ENCODE measurements at regions not wholly inside any gene's neighbourhood (a gene's known extent, or its start where the extent isn't known, plus 50 kb on each side); places are given as distances from the start of the nearest gene placed in this dataset.

DNA sequence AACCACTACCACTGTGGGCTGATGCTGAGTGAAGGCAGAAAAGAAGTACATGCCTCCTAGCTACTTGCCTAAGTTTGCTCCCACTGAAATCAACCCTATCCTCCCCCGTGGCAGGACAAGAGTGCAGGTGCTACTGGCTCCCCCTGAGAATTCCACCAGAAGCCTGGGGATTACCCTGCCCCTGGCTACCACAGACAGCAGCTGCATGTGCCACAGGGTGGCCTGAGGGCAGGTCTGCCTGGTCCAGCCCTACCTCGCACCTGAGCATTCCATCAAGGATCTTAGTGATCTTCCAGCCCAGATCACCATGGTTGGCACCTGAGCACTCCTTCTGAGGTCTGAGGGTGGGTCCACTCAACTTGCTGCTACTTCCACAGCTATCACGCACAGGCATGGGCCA is 176.4 kb upstream of the SMIM30 start:
- H3K4me3 Mint-ChIP-seq: no peak overlapping the region
- Histone ChIP-seq H3K4me3 (ENCODE audit: low read length) (no peak overlapping the region), H3K27ac (ENCODE audit: low read depth, low read length) (no peak overlapping the region), H3K9me3 (ENCODE audit: control insufficient read depth in 2 of 3, low read length in 3 of 3) (no peaks in the 10 kb centered on the region), H3K4me1 (ENCODE audit: control insufficient read depth in 2 of 2, insufficient read depth in 2 of 2, low read length in 2 of 2) (no peaks in the 10 kb centered on the region), H3K27me3 (ENCODE audit: control insufficient read depth in 2 of 2, insufficient read depth in 2 of 2, low read length in 2 of 2) (no peaks in the 10 kb centered on the region), H3K36me3 (ENCODE audit: control insufficient read depth in 2 of 3, insufficient read depth in 3 of 3, low read length in 3 of 3) (no peaks in the 10 kb centered on the region)
- intact Hi-C loops (cut with micrococcal nuclease): no loop called here
- H3K4me1 Mint-ChIP-seq: no peaks in the 10 kb centered on the region
- no peak for ATAC-seq
- ChIA-PET POLR2A (no interaction called here), CTCF (no interaction called here)
- peaks cover 0 to 6% (median 0%) of the 10 kb centered on the region in 5 donors for H3K27me3 Mint-ChIP-seq
- H3K9me3 Mint-ChIP-seq: peaks cover 0 to under 1% (median 0%) of the 10 kb centered on the region in 11 donors
- no peak for DNase-seq
- H3K36me3 Mint-ChIP-seq: no peaks in the 10 kb centered on the region
- H3K27ac Mint-ChIP-seq: no peak overlapping the region

DNA sequence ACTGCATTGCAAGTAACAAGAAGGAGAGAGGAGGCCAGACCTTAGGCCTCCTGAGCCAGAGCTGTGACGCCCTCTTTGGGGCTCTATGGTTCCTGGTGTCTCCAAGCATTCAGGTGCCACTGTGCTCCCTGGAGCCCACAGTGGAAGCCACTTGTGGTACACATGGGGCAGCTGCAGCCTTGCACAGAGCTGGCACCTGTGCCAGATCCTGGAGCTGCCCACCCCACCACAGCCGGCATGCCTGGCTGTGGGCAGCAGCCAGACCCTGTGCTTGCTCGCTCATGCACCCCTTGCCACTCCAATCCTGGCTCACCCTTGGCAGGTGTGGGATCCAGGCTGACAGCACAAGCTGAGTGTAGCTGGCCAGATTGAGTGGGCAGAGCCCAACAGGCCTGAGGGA is 173.8 kb upstream of the SMIM30 start:
- no peaks in the 10 kb centered on the region for H3K4me1 Mint-ChIP-seq
- intact Hi-C loops (cut with micrococcal nuclease): no loop called here
- ChIA-PET POLR2A (no interaction called here), CTCF (no interaction called here)
- no peak overlapping the region for H3K27ac Mint-ChIP-seq
- no peak overlapping the region for H3K27ac ChIP-seq (ENCODE audit: low read depth, low read length)
- peaks cover 0 to 1% (median 0%) of the 10 kb centered on the region in 11 donors for H3K9me3 Mint-ChIP-seq
- H3K36me3 Mint-ChIP-seq: no peaks in the 10 kb centered on the region
- H3K27me3 ChIP-seq (ENCODE audit: control insufficient read depth in 2 of 2, insufficient read depth in 2 of 2, low read length in 2 of 2): no peaks in the 10 kb centered on the region
- peaks cover 0 to 6% (median 0%) of the 10 kb centered on the region in 5 donors for H3K27me3 Mint-ChIP-seq
- ATAC-seq (no peak), DNase-seq (no peak)
- H3K4me3 ChIP-seq (ENCODE audit: low read length): no peak overlapping the region
- no peaks in the 10 kb centered on the region for H3K4me1 ChIP-seq (ENCODE audit: control insufficient read depth in 2 of 2, insufficient read depth in 2 of 2, low read length in 2 of 2)
- H3K9me3 ChIP-seq (ENCODE audit: control insufficient read depth in 2 of 3, low read length in 3 of 3): no peaks in the 10 kb centered on the region
- H3K36me3 ChIP-seq (ENCODE audit: control insufficient read depth in 2 of 3, insufficient read depth in 3 of 3, low read length in 3 of 3): no peaks in the 10 kb centered on the region
- H3K4me3 Mint-ChIP-seq: no peak overlapping the region

DNA sequence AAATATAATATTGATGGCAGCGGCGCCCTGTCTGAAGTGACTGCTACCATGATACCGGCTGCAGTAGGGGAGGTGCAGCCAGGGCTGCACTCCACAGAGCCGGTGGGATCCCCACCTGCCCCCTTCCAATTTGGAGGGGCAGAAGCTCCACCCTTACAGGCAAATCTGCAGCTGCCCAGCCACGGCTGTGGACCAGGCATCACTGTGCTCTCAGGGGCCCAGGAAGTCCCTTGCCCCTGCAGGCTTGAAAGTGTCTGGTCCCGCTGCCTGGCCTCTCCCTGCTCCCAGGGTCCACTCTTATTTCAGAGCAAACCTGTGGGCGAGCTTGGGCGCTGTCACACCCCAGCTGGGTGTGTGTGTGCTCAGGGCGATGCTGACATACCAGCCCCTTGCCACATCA is 172.7 kb upstream of the SMIM30 start:
- H3K4me1 Mint-ChIP-seq: no peaks in the 10 kb centered on the region
- ChIA-PET CTCF (no interaction called here), POLR2A (no interaction called here)
- Histone ChIP-seq H3K36me3 (ENCODE audit: control insufficient read depth in 2 of 3, insufficient read depth in 3 of 3, low read length in 3 of 3) (no peaks in the 10 kb centered on the region), H3K27me3 (ENCODE audit: control insufficient read depth in 2 of 2, insufficient read depth in 2 of 2, low read length in 2 of 2) (no peaks in the 10 kb centered on the region), H3K4me3 (ENCODE audit: low read length) (no peak overlapping the region), H3K27ac (ENCODE audit: low read depth, low read length) (no peak overlapping the region), H3K9me3 (ENCODE audit: control insufficient read depth in 2 of 3, low read length in 3 of 3) (no peaks in the 10 kb centered on the region), H3K4me1 (ENCODE audit: control insufficient read depth in 2 of 2, insufficient read depth in 2 of 2, low read length in 2 of 2) (no peaks in the 10 kb centered on the region)
- H3K36me3 Mint-ChIP-seq: no peaks in the 10 kb centered on the region
- intact Hi-C loops (cut with micrococcal nuclease): no loop called here
- ATAC-seq: no peak
- H3K4me3 Mint-ChIP-seq: no peak overlapping the region
- H3K27me3 Mint-ChIP-seq: peaks cover 0 to 6% (median 0%) of the 10 kb centered on the region in 5 donors
- H3K9me3 Mint-ChIP-seq: peaks cover 0 to 3% (median 0%) of the 10 kb centered on the region in 11 donors
- DNase-seq: no peak
- no peak overlapping the region for H3K27ac Mint-ChIP-seq

DNA sequence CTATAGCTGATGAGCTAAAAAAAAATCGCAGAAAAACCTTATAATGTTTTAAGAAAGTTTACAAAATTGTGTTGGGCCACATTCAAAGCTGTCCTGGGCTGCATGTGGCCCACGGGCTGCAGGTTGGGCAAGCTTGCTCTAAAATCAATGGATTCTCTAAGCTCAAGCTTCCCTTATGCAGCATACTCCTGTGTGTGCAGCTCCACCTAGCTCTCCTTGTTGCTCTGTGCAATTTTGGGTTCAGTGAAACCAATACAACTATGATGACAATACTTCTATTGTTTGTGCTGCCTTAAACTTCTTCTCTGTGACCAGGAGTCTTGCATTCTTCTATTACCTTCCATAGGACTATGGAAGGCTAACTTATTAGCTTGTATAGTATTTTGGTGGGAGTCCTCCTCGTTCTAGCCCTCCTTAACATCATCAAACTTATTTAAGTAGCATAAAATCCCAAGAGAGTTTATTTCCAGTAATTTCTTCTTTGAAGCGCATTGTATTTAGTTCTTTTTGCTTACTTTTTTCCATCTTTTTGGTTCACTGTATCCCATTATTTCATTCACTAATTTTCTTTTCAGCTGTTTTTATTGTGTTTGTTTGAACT is 170.9 kb upstream of the SMIM30 start:
- Mint-ChIP-seq H3K4me3 (no peak overlapping the region), H3K27ac (no peak overlapping the region), H3K4me1 (no peaks in the 10 kb centered on the region), H3K9me3 (peaks cover 0 to 3% (median 0%) of the 10 kb centered on the region in 11 donors), H3K27me3 (peaks cover 0 to 14% (median 0%) of the 10 kb centered on the region in 5 donors), H3K36me3 (no peaks in the 10 kb centered on the region)
- no peak for ATAC-seq
- POLR2A ChIA-PET: no interaction called here
- DNase-seq: no peak
- H3K9me3 ChIP-seq (ENCODE audit: control insufficient read depth in 2 of 3, low read length in 3 of 3): no peaks in the 10 kb centered on the region
- no peaks in the 10 kb centered on the region for H3K27me3 ChIP-seq (ENCODE audit: control insufficient read depth in 2 of 2, insufficient read depth in 2 of 2, low read length in 2 of 2)
- H3K4me1 ChIP-seq (ENCODE audit: control insufficient read depth in 2 of 2, insufficient read depth in 2 of 2, low read length in 2 of 2): no peaks in the 10 kb centered on the region
- H3K36me3 ChIP-seq (ENCODE audit: control insufficient read depth in 2 of 3, insufficient read depth in 3 of 3, low read length in 3 of 3): no peaks in the 10 kb centered on the region
- intact Hi-C loops (cut with micrococcal nuclease): loop anchor here in 1 of 2 donors (10.0 kb wide), 1 partner anchor 714 kb away; no protein-coding TSS in a partner anchor
- no peak overlapping the region for H3K4me3 ChIP-seq (ENCODE audit: low read length)
- CTCF ChIA-PET: no interaction called here
- no peak overlapping the region for H3K27ac ChIP-seq (ENCODE audit: low read depth, low read length)

DNA sequence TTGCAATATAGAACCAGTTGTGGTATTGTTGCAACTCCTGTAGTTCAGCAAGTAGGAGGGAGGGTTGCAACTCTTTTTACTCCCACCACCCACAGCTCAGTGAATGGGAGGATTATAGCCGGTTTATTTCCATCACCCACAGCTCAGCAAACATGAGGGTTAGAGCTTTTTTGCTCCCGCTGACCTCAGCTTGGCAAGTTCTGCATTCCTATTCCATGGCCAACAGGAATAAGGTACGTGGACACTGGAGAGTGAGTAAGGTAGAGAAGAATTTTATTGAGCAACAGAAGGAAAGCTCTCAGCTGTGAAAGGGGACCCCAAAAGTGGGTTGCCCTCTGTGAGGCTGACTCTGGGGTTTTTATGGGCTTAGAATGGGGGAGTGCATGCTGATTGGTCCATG is 167.1 kb upstream of the SMIM30 start:
- peaks cover 0 to 11% (median 0%) of the 10 kb centered on the region in 5 donors for H3K27me3 Mint-ChIP-seq
- no peak overlapping the region for H3K4me3 Mint-ChIP-seq
- no peaks in the 10 kb centered on the region for H3K36me3 Mint-ChIP-seq
- Histone ChIP-seq H3K9me3 (ENCODE audit: control insufficient read depth in 2 of 3, low read length in 3 of 3) (no peaks in the 10 kb centered on the region), H3K4me3 (ENCODE audit: low read length) (no peak overlapping the region), H3K4me1 (ENCODE audit: control insufficient read depth in 2 of 2, insufficient read depth in 2 of 2, low read length in 2 of 2) (no peaks in the 10 kb centered on the region), H3K36me3 (ENCODE audit: control insufficient read depth in 2 of 3, insufficient read depth in 3 of 3, low read length in 3 of 3) (no peaks in the 10 kb centered on the region), H3K27ac (ENCODE audit: low read depth, low read length) (no peak overlapping the region), H3K27me3 (ENCODE audit: control insufficient read depth in 2 of 2, insufficient read depth in 2 of 2, low read length in 2 of 2) (no peaks in the 10 kb centered on the region)
- H3K27ac Mint-ChIP-seq: no peak overlapping the region
- ChIA-PET CTCF (no interaction called here), POLR2A (no interaction called here)
- intact Hi-C loops (cut with micrococcal nuclease): loop anchor here in 1 of 2 donors (10.0 kb wide), 1 partner anchor 711 kb away; no protein-coding TSS in a partner anchor
- no peak for DNase-seq
- ATAC-seq: no peak
- H3K4me1 Mint-ChIP-seq: no peaks in the 10 kb centered on the region
- H3K9me3 Mint-ChIP-seq: peaks cover 0 to 3% (median 0%) of the 10 kb centered on the region in 11 donors

DNA sequence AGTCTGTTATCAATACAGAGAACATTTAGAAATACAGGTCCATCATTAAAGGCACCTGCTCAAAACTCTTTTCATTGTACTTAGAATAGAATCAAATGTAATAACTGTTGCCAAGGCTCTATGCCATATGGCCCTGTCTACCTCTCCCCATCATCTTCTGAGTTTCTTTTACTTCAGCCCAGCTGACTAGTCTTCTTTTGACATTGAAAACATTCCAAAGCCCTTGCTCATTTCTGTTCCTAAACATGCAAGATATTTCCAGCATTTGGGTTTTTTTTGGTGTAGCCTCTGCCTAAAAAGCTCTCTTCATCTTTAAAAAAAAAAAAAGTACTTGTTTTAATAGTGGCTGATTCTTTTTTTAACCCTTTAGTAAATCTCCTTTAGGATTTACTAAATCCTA is 165.5 kb upstream of the SMIM30 start:
- Histone ChIP-seq H3K4me1 (ENCODE audit: control insufficient read depth in 2 of 2, insufficient read depth in 2 of 2, low read length in 2 of 2) (no peaks in the 10 kb centered on the region), H3K36me3 (ENCODE audit: control insufficient read depth in 2 of 3, insufficient read depth in 3 of 3, low read length in 3 of 3) (no peaks in the 10 kb centered on the region), H3K9me3 (ENCODE audit: control insufficient read depth in 2 of 3, low read length in 3 of 3) (no peaks in the 10 kb centered on the region), H3K27ac (ENCODE audit: low read depth, low read length) (no peak overlapping the region), H3K27me3 (ENCODE audit: control insufficient read depth in 2 of 2, insufficient read depth in 2 of 2, low read length in 2 of 2) (no peaks in the 10 kb centered on the region), H3K4me3 (ENCODE audit: low read length) (no peak overlapping the region)
- H3K36me3 Mint-ChIP-seq: no peaks in the 10 kb centered on the region
- H3K27ac Mint-ChIP-seq: no peak overlapping the region
- H3K27me3 Mint-ChIP-seq: peaks cover 0 to 12% (median 0%) of the 10 kb centered on the region in 5 donors
- peaks cover 0 to 3% (median 0%) of the 10 kb centered on the region in 11 donors for H3K9me3 Mint-ChIP-seq
- no peaks in the 10 kb centered on the region for H3K4me1 Mint-ChIP-seq
- no peak overlapping the region for H3K4me3 Mint-ChIP-seq
- no peak for ATAC-seq
- intact Hi-C loops (cut with micrococcal nuclease): loop anchor here in 1 of 2 donors (10.0 kb wide), 1 partner anchor 709 kb away; no protein-coding TSS in a partner anchor
- ChIA-PET POLR2A (no interaction called here), CTCF (interaction anchor here (0.7 kb wide), 1 partner anchor 89 kb away, joined by 3 read pairs; no protein-coding TSS in a partner anchor)
- DNase-seq: no peak

DNA sequence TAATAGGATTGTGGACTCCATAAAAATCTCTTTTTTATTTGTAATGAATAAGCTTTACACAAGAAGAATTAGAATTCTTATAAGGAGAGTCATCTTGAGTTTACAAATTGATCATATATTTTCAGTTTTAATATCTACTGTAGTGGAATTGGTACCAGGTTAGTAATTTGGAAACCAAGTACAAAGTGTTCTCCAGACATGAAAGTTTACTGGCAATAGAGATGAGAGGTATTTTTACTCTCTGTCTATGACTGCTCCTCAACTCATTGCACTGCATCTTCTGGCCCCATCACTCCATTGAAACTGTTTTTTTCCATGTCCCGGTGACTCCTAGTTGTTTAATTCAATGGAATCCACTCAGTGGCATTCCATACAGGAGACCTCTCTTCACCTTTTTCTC is 164.5 kb upstream of the SMIM30 start:
- H3K9me3 Mint-ChIP-seq: peaks cover 0 to 3% (median 0%) of the 10 kb centered on the region in 11 donors
- Histone ChIP-seq H3K36me3 (ENCODE audit: control insufficient read depth in 2 of 3, insufficient read depth in 3 of 3, low read length in 3 of 3) (no peaks in the 10 kb centered on the region), H3K9me3 (ENCODE audit: control insufficient read depth in 2 of 3, low read length in 3 of 3) (no peaks in the 10 kb centered on the region), H3K4me3 (ENCODE audit: low read length) (no peak overlapping the region), H3K4me1 (ENCODE audit: control insufficient read depth in 2 of 2, insufficient read depth in 2 of 2, low read length in 2 of 2) (no peaks in the 10 kb centered on the region), H3K27ac (ENCODE audit: low read depth, low read length) (no peak overlapping the region), H3K27me3 (ENCODE audit: control insufficient read depth in 2 of 2, insufficient read depth in 2 of 2, low read length in 2 of 2) (no peaks in the 10 kb centered on the region)
- H3K4me3 Mint-ChIP-seq: no peak overlapping the region
- H3K27ac Mint-ChIP-seq: no peak overlapping the region
- intact Hi-C loops (cut with micrococcal nuclease): loop anchor here in 1 of 2 donors (10.0 kb wide), 1 partner anchor 708 kb away; no protein-coding TSS in a partner anchor
- POLR2A ChIA-PET: no interaction called here
- CTCF ChIA-PET: no interaction called here
- no peak for DNase-seq
- H3K4me1 Mint-ChIP-seq: no peaks in the 10 kb centered on the region
- no peak for ATAC-seq
- no peaks in the 10 kb centered on the region for H3K36me3 Mint-ChIP-seq
- peaks cover 0 to 12% (median 0%) of the 10 kb centered on the region in 5 donors for H3K27me3 Mint-ChIP-seq

All from naive thymus-derived CD4-positive, alpha-beta T cell (primary cell).